ENCODE measurements at regions not wholly inside any gene's neighbourhood (a gene's known extent, or its start where the extent isn't known, plus 50 kb on each side); places are given as distances from the start of the nearest gene placed in this dataset.

DNA sequence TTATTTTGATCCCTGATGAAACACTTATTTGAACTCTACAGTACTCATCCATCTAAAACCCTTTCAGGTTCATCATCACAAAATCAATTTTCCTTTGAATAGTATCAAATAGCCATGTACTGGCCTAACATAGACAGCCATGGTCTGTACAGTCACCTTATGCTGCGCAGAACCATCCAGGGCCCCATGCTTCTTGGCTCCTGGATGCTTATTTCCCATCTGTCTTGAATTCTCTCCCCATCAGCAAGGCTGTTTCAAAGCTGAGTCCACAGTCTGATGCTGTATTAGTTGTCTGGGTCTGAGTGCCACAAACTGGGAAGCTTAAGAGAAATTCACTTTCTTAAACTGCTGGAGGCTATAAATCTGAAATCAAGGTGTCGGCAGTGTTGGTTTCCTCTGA lies 290.2 kb downstream of the OSR1 start:
- Histone ChIP-seq H3K27ac (ENCODE audit: extremely low read depth, low read depth, low read length) (no peak overlapping the region), H3K9me3 (replicated peaks; ENCODE audit: control insufficient read depth, insufficient read depth, low read depth, low read length) (no peaks in the 10 kb centered on the region; the same call in 1 of the 2 replicates), H3K9me1 (ENCODE audit: control insufficient read depth, insufficient read depth, low read length) (no peaks in the 10 kb centered on the region), H3K9ac (ENCODE audit: insufficient read depth in 1 of 2, low read depth in 2 of 2, low read length in 2 of 2) (no peak overlapping the region), H4K20me1 (replicated peaks; ENCODE audit: control insufficient read depth, insufficient read depth, low read length) (no peaks in the 10 kb centered on the region), H3K79me2 (ENCODE audit: control insufficient read depth, insufficient read depth, low read length) (no peaks in the 10 kb centered on the region), H3K36me3 (ENCODE audit: control insufficient read depth, insufficient read depth, low read length) (no peaks in the 10 kb centered on the region), H3K4me1 (replicated peaks in 1 of 2; ENCODE audit: control insufficient read depth in 2 of 2, insufficient read depth in 2 of 2, low read length in 2 of 2) (no peaks in the 10 kb centered on the region), H2AFZ (ENCODE audit: low read depth, low read length) (no peak overlapping the region), H3K4me2 (ENCODE audit: insufficient read depth, low read length) (no peak overlapping the region), H3K4me3 (no peak overlapping the region), H3K27me3 (ENCODE audit: control insufficient read depth in 2 of 2, insufficient read depth in 2 of 2, low read length in 2 of 2) (no peaks in the 10 kb centered on the region)
- BruUV-seq (replicated peaks) = no TSS peak
- FAIRE-seq = no peak
- WGBS (ENCODE audit: insufficient coverage, low coverage, missing lambda C conversion rate) = 8% methylated on average over 2 of the region's 2 CpGs
- no peak for TF ChIP-seq HDGF (IDR thresholded peaks at IDR 0.05)
- no peak for TF ChIP-seq XRCC5 (IDR thresholded peaks at IDR 0.05; ENCODE audit: low read depth, low read length)
- TF ChIP-seq SREBF2 (CRISPR knock-in tag; IDR thresholded peaks at IDR 0.05) = no peak
- TF ChIP-seq BRD9 (IDR thresholded peaks at IDR 0.05; ENCODE audit: low read depth, partially characterized antibody) = no peak
- no peak for TF ChIP-seq NFE2L1 (tag; IDR thresholded peaks at IDR 0.05; ENCODE audit: borderline replicate concordance, low read depth)
- TF ChIP-seq POLR2AphosphoS2 (IDR thresholded peaks at IDR 0.05; ENCODE audit: low read length) = no peak
- no peak for TF ChIP-seq STAG1 (CRISPR knock-in tag; IDR thresholded peaks at IDR 0.05; ENCODE audit: borderline replicate concordance)
- TF ChIP-seq, protein P1, sequence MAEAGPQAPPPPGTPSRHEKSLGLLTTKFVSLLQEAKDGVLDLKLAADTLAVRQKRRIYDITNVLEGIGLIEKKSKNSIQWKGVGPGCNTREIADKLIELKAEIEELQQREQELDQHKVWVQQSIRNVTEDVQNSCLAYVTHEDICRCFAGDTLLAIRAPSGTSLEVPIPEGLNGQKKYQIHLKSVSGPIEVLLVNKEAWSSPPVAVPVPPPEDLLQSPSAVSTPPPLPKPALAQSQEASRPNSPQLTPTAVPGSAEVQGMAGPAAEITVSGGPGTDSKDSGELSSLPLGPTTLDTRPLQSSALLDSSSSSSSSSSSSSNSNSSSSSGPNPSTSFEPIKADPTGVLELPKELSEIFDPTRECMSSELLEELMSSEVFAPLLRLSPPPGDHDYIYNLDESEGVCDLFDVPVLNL (CRISPR knock-in tag; IDR thresholded peaks at IDR 0.05; ENCODE audit: low read depth) = no peak
- no peak for TF ChIP-seq SMARCE1 (IDR thresholded peaks at IDR 0.05)
- no peak for TF ChIP-seq FOXA3 (CRISPR knock-in tag; conservative IDR thresholded peaks at IDR 0.05 in 1 of 2, IDR thresholded peaks at IDR 0.05 in 1 of 2)
- no peak for TF ChIP-seq RFX7 (CRISPR knock-in tag; IDR thresholded peaks at IDR 0.05)
- no peak for TF ChIP-seq MYNN (IDR thresholded peaks at IDR 0.05)
- no peak for TF ChIP-seq MYNN (CRISPR knock-in tag; IDR thresholded peaks at IDR 0.05)
- in situ Hi-C loops (cut with MboI) = no loop called here
- CTCF ChIA-PET (ENCODE audit: low intra/inter-chr PET ratio) = no interaction called here
- ATAC-seq = no peak
- DNase-seq (ENCODE audit: extremely low read depth in 1 of 4, low spot score in 3 of 4) = no peak
- intact Hi-C loops (cut with micrococcal nuclease) = no loop called here
- POLR2A ChIA-PET = no interaction called here
